HCT116 (cell line): ENCODE measurements at regions not wholly inside any gene's neighbourhood (a gene's known extent, or its start where the extent isn't known, plus 50 kb on each side); places are given as distances from the start of the nearest gene placed in this dataset.

Source experiments
- ATAC-seq: fragments of 200-7000 bp; cut with Tn5 transposase; 2 replicates; pipeline ENCODE4 v1.9.1; 2020; ENCODE audit warnings: mild to moderate bottlenecking, moderate library complexity
- BruUV-seq: library from RNA; stranded (reverse); fragments of 400-500 nt; replicated peaks from 2 replicates; lab custom pipeline; 2021; lab: Mats Ljungman, UMichigan
- CTCF ChIA-PET: fragments of 300-600 bp; sonication (Branson Sonifier 250); formaldehyde crosslinking; loops from one replicate; lab custom pipeline; 2021; ENCODE audit warnings: antibody characterized with exemption; lab: Charles Lee
- POLR2A ChIA-PET: fragments of 300-600, 350-600 bp; sonication (Branson Sonifier 250); formaldehyde crosslinking; loops from one replicate; lab custom pipeline; 2021; ENCODE audit warnings: antibody characterized with exemption; lab: Charles Lee
- RAD21 ChIA-PET, 2 experiments: fragments of 300-600 bp; sonication (Branson Sonifier 250); formaldehyde crosslinking; loops; one replicate each; lab custom pipeline; 2023; ENCODE audit warnings: low total read pairs in 2 of 2; ENCODE audit not compliant: uncharacterized antibody in 2 of 2, unreplicated experiment in 2 of 2, low non-redundant PET in 1 of 2; lab: Charles Lee
- DNase-seq: peaks from one replicate; pipeline ENCODE4 v3.0.0-alpha.2; 2010; ENCODE audit warnings: low read depth, low spot score
- H2AFZ ChIP-seq: fragments of 200-600 bp; shearing (Covaris generic), sonication (generic); 2 replicates; pipeline ENCODE4 v1.6.1; 2017; ENCODE audit warnings: low read depth, mixed run types, mixed read lengths, antibody characterized with exemption, low read length; ENCODE audit not compliant: poor library complexity, severe bottlenecking
- H3K27ac ChIP-seq: 2 replicates; pipeline ENCODE4 v1.5.1; 2012; ENCODE audit warnings: low read depth, low read length
- H3K27me3 ChIP-seq: fragments of 200-600 bp; sonication (generic); 2 replicates; pipeline ENCODE4 v1.6.1; 2016; ENCODE audit warnings: mixed run types, low read length, mixed read lengths; ENCODE audit not compliant: insufficient read depth
- H3K36me3 ChIP-seq, 2 experiments: fragments of 200-500 bp in 1 of 2; fragments of 200-600 bp in 1 of 2; sonication (Bioruptor generic) in 1 of 2; sonication (generic) in 1 of 2; 2 replicates each; pipeline versions ENCODE4 v1.5.1 to v1.6.1; 2014 to 2016; ENCODE audit warnings: low read length in 2 of 2, inconsistent platforms in 1 of 2, mixed read lengths in 1 of 2, mixed run types in 1 of 2; ENCODE audit not compliant: insufficient read depth in 2 of 2, control insufficient read depth in 1 of 2
- H3K4me1 ChIP-seq, 2 experiments: fragments of 200-600 bp in 1 of 2; sonication (generic) in 1 of 2; 2 replicates each; pipeline versions ENCODE4 v1.5.1 to v1.6.1; 2012 to 2017; ENCODE audit warnings: low read length in 2 of 2, inconsistent platforms in 1 of 2, mild to moderate bottlenecking in 1 of 2, mixed read lengths in 1 of 2, mixed run types in 1 of 2, moderate library complexity in 1 of 2; ENCODE audit not compliant: insufficient read depth in 2 of 2, control insufficient read depth in 1 of 2
- H3K4me2 ChIP-seq: fragments of 200-600 bp; sonication (generic); 2 replicates; pipeline ENCODE4 v1.6.1; 2017; ENCODE audit warnings: mixed run types, low read length, mixed read lengths
- H3K4me3 ChIP-seq, 2 experiments: fragments of 200-600 bp in 1 of 2; sonication (generic) in 1 of 2; replicated peaks in 1 of 2; 2 replicates each; pipeline ENCODE4 v1.5.1; 2011 to 2016; ENCODE audit warnings: low read length in 2 of 2, control low read depth in 1 of 2, low read depth in 1 of 2, mild to moderate bottlenecking in 1 of 2, mixed read lengths in 1 of 2, mixed run types in 1 of 2
- H3K79me2 ChIP-seq: fragments of 200-600 bp; sonication (generic); 2 replicates; pipeline ENCODE4 v1.6.1; 2017; ENCODE audit warnings: mild to moderate bottlenecking, mixed run types, low read length, moderate library complexity, mixed read lengths; ENCODE audit not compliant: insufficient read depth
- H3K9ac ChIP-seq: fragments of 200-600 bp; sonication (generic); 2 replicates; pipeline ENCODE4 v1.6.1; 2016; ENCODE audit warnings: low read length, mixed read lengths
- H3K9me2 ChIP-seq: fragments of 200-600 bp; sonication (generic), shearing (Covaris generic); 2 replicates; pipeline ENCODE4 v1.6.1; 2017; ENCODE audit warnings: mixed run types, mild to moderate bottlenecking, moderate library complexity; ENCODE audit not compliant: insufficient read depth
- H3K9me3 ChIP-seq, 2 experiments: fragments of 200-500 bp in 1 of 2; fragments of 200-600 bp in 1 of 2; sonication (Bioruptor generic) in 1 of 2; sonication (generic) in 1 of 2; 2 replicates each; pipeline ENCODE4 v1.6.1; 2014 to 2017; ENCODE audit warnings: low read length in 2 of 2, mixed read lengths in 2 of 2, inconsistent platforms in 1 of 2, low read depth in 1 of 2, mild to moderate bottlenecking in 1 of 2, mixed run types in 1 of 2, moderate library complexity in 1 of 2; ENCODE audit not compliant: control insufficient read depth in 1 of 2, insufficient read depth in 1 of 2
- H4K20me1 ChIP-seq: fragments of 200-600 bp; sonication (generic), shearing (Covaris generic); 2 replicates; pipeline ENCODE4 v1.6.1; 2017; ENCODE audit warnings: mixed run types, mild to moderate bottlenecking, moderate library complexity; ENCODE audit not compliant: insufficient read depth
- ELF1 ChIP-seq: IDR thresholded peaks from 2 replicates; pipeline ENCODE4 v1.6.1; 2012; ENCODE audit warnings: low read depth, borderline replicate concordance
- POLR2AphosphoS5 ChIP-seq: IDR thresholded peaks from 2 replicates; pipeline ENCODE4 v1.6.1; 2011; ENCODE audit warnings: mild to moderate bottlenecking, low read depth, low read length, moderate library complexity
- SP1 ChIP-seq: IDR thresholded peaks from 2 replicates; pipeline ENCODE4 v1.6.1; 2012; ENCODE audit warnings: low read depth
- SRF ChIP-seq: IDR thresholded peaks from 2 replicates; pipeline ENCODE4 v1.6.1; 2012; ENCODE audit warnings: low read depth
- ZNF274 ChIP-seq: fragments of 200-500 bp; sonication (Bioruptor generic); IDR thresholded peaks from 2 replicates; pipeline ENCODE4 v1.6.1; 2014; ENCODE audit warnings: mild to moderate bottlenecking, low read depth, low read length, inconsistent platforms
- intact Hi-C: fragments of 100-400 bp; cut with micrococcal nuclease; formaldehyde crosslinking; loops from 2 replicates; pipeline ENCODE4 v1.10.0; 2022
- TF ChIP-seq, protein P1 (sequence below): IDR thresholded peaks from 2 replicates; pipeline ENCODE4 v1.6.1; 2012
- TF ChIP-seq, protein P2 (sequence below): IDR thresholded peaks from 2 replicates; pipeline ENCODE4 v1.6.1; 2012; ENCODE audit warnings: low read depth

DNA sequence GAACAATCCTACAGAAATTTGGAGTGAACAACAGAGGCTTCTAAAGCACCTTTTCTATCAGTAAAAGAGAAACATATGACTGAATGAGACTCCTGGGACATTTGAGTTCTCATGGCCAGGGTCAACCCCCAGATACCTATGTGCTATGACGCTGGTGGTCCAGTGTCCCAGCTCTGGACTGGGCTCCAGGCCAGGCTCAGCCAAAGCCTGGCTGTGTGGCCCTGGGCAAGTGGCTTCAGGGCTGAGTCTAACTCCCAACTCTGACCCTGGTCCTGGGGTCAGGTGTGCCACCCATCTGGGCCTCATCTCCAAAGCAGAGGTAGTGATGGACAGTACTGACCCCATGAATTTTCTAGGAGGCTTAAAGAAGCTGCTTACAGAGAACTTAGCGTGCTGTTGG, 147.8 kb downstream of the FBLN2 start:
- Histone ChIP-seq H3K79me2 (no peaks in the 10 kb centered on the region), H3K4me2 (no peak overlapping the region), H3K4me1 (no peaks in the 10 kb centered on the region), H3K27ac (no peak overlapping the region), H3K9me2 (no peaks in the 10 kb centered on the region), H3K9ac (no peak overlapping the region), H3K9me3 (no peaks in the 10 kb centered on the region), H4K20me1 (no peaks in the 10 kb centered on the region), H3K4me3 (no peak overlapping the region), H3K27me3 (peaks cover 16% of the 10 kb centered on the region; the same call in 1 of the 2 replicates), H2AFZ (no peak overlapping the region), H3K36me3 (no peaks in the 10 kb centered on the region)
- DNase-seq, result no peak
- POLR2A ChIA-PET, result no interaction called here
- RAD21 ChIA-PET, result no interaction called here
- CTCF ChIA-PET, result no interaction called here
- TF ChIP-seq, protein P1, sequence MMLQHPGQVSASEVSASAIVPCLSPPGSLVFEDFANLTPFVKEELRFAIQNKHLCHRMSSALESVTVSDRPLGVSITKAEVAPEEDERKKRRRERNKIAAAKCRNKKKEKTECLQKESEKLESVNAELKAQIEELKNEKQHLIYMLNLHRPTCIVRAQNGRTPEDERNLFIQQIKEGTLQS, result no peak
- TF ChIP-seq, protein P2, sequence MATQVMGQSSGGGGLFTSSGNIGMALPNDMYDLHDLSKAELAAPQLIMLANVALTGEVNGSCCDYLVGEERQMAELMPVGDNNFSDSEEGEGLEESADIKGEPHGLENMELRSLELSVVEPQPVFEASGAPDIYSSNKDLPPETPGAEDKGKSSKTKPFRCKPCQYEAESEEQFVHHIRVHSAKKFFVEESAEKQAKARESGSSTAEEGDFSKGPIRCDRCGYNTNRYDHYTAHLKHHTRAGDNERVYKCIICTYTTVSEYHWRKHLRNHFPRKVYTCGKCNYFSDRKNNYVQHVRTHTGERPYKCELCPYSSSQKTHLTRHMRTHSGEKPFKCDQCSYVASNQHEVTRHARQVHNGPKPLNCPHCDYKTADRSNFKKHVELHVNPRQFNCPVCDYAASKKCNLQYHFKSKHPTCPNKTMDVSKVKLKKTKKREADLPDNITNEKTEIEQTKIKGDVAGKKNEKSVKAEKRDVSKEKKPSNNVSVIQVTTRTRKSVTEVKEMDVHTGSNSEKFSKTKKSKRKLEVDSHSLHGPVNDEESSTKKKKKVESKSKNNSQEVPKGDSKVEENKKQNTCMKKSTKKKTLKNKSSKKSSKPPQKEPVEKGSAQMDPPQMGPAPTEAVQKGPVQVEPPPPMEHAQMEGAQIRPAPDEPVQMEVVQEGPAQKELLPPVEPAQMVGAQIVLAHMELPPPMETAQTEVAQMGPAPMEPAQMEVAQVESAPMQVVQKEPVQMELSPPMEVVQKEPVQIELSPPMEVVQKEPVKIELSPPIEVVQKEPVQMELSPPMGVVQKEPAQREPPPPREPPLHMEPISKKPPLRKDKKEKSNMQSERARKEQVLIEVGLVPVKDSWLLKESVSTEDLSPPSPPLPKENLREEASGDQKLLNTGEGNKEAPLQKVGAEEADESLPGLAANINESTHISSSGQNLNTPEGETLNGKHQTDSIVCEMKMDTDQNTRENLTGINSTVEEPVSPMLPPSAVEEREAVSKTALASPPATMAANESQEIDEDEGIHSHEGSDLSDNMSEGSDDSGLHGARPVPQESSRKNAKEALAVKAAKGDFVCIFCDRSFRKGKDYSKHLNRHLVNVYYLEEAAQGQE, result no peak
- no peak for TF ChIP-seq ELF1
- no peak for TF ChIP-seq SRF
- TF ChIP-seq ZNF274, result no peak
- TF ChIP-seq POLR2AphosphoS5, result no peak
- no peak for TF ChIP-seq SP1
- no TSS peak for BruUV-seq
- intact Hi-C loops, result no loop called here
- ATAC-seq, result no peak
